CD4-positive, CD25-positive, alpha-beta regulatory T cell (primary cell): ENCODE measurements at regions not wholly inside any gene's neighbourhood (a gene's known extent, or its start where the extent isn't known, plus 50 kb on each side); places are given as distances from the start of the nearest gene placed in this dataset.

Experiments used
- ATAC-seq, 2 donors: fragments of 150-1000 bp; cut with Tn5 transposase; one replicate each; pipeline ENCODE4 v1.10.0; 2021; ENCODE audit warnings: low read depth in 2 of 2, moderate number of reproducible peaks in 2 of 2, moderate library complexity in 1 of 2
- DNase-seq, 3 donors: peaks; one replicate each; pipeline versions ENCODE4 v3.0.0 to v3.0.0-alpha.2; 2012 to 2022; ENCODE audit warnings: mixed read lengths in 1 of 3
- H3K27ac ChIP-seq: one replicate; pipeline ENCODE4 v1.7.0; 2013; ENCODE audit warnings: mild to moderate bottlenecking, low read length; ENCODE audit not compliant: insufficient read depth, poor library complexity, severe bottlenecking
- H3K27me3 ChIP-seq: one replicate; pipeline ENCODE4 v1.7.0; 2013; ENCODE audit warnings: low read length; ENCODE audit not compliant: control insufficient read depth, insufficient read depth
- H3K36me3 ChIP-seq: one replicate; pipeline ENCODE4 v1.7.0; 2013; ENCODE audit warnings: mild to moderate bottlenecking, low read length, moderate library complexity; ENCODE audit not compliant: control insufficient read depth, insufficient read depth
- H3K4me1 ChIP-seq: 2 replicates; pipeline ENCODE4 v1.7.0; 2013; ENCODE audit warnings: mild to moderate bottlenecking, low read length; ENCODE audit not compliant: insufficient read depth, control insufficient read depth, poor library complexity, severe bottlenecking
- H3K4me3 ChIP-seq: one replicate; pipeline ENCODE4 v1.7.0; 2013; ENCODE audit warnings: low read depth, mild to moderate bottlenecking, low read length, moderate library complexity
- H3K9me3 ChIP-seq, 2 experiments: 1 replicate in 1 of 2; 2 replicates in 1 of 2; pipeline ENCODE4 v1.7.0; 2013; ENCODE audit warnings: low read length in 2 of 2, mild to moderate bottlenecking in 1 of 2, moderate library complexity in 1 of 2; ENCODE audit not compliant: control insufficient read depth in 2 of 2
- H3K27ac Mint-ChIP-seq, 3 donors: one replicate each; pipeline ENCODE4 v1.8.0; 2020 to 2022; ENCODE audit warnings: mild to moderate bottlenecking in 3 of 3, mixed read lengths in 3 of 3, moderate library complexity in 2 of 3
- H3K27me3 Mint-ChIP-seq: one replicate; pipeline ENCODE4 v1.8.0; 2022; ENCODE audit warnings: mild to moderate bottlenecking, mixed read lengths
- H3K36me3 Mint-ChIP-seq: one replicate; pipeline ENCODE4 v1.8.0; 2020; ENCODE audit warnings: mixed read lengths
- H3K4me1 Mint-ChIP-seq, 4 donors: one replicate each; pipeline ENCODE4 v1.8.0; 2020 to 2022; ENCODE audit warnings: mixed read lengths in 4 of 4, mild to moderate bottlenecking in 1 of 4
- H3K4me3 Mint-ChIP-seq, 4 donors: one replicate each; pipeline ENCODE4 v1.8.0; 2020 to 2022; ENCODE audit warnings: mild to moderate bottlenecking in 4 of 4, mixed read lengths in 4 of 4, moderate library complexity in 3 of 4
- H3K9me3 Mint-ChIP-seq, 7 donors: one replicate each; pipeline ENCODE4 v1.8.0; 2020 to 2022; ENCODE audit warnings: mixed read lengths in 7 of 7, mild to moderate bottlenecking in 3 of 7, moderate library complexity in 2 of 7

DNA sequence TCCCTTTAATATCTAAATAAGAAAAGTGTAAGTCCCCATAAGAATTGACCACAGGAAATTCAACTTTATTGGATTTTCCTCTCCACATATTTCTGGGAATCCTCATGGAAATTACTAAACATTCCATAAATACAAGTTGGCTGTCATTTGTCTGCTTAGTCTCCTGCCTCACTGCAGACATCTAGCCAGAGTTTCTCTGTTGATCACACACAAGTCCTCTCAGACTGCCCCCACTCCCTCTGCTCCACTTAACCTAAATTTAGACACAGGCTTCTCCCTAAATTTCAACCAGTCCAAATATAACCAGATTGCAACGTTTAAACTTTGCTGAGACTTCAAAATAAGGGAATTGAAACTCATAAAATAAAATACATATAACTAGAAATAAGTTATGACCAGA, 982.1 kb downstream of the DTWD2 start:
- Mint-ChIP-seq H3K27ac (no peak overlapping the region), H3K4me3 (no peak overlapping the region), H3K36me3 (no peaks in the 10 kb centered on the region), H3K27me3 (no peaks in the 10 kb centered on the region), H3K9me3 (peaks cover 0 to 9% (median 3%) of the 10 kb centered on the region in 7 donors), H3K4me1 (no peaks in the 10 kb centered on the region)
- Histone ChIP-seq H3K36me3 (no peaks in the 10 kb centered on the region), H3K9me3 (no peaks in the 10 kb centered on the region), H3K4me3 (no peak overlapping the region), H3K4me1 (no peaks in the 10 kb centered on the region), H3K27me3 (no peaks in the 10 kb centered on the region), H3K27ac (no peak overlapping the region)
- no peak for ATAC-seq
- no peak for DNase-seq

- ATAC-seq (no peak), DNase-seq (no peak)
- Mint-ChIP-seq H3K36me3 (no peaks in the 10 kb centered on the region), H3K4me3 (no peak overlapping the region), H3K4me1 (no peaks in the 10 kb centered on the region), H3K9me3 (peaks cover 0 to 14% (median 4%) of the 10 kb centered on the region in 7 donors), H3K27ac (no peak overlapping the region), H3K27me3 (no peaks in the 10 kb centered on the region)
- Histone ChIP-seq H3K27ac (no peak overlapping the region), H3K4me1 (no peaks in the 10 kb centered on the region), H3K9me3 (no peaks in the 10 kb centered on the region), H3K27me3 (no peaks in the 10 kb centered on the region), H3K36me3 (no peaks in the 10 kb centered on the region), H3K4me3 (no peak overlapping the region)
Measured at GRCh38 chr5:117999939-118000549, 988.3 kb downstream of the DTWD2 start.

DNA sequence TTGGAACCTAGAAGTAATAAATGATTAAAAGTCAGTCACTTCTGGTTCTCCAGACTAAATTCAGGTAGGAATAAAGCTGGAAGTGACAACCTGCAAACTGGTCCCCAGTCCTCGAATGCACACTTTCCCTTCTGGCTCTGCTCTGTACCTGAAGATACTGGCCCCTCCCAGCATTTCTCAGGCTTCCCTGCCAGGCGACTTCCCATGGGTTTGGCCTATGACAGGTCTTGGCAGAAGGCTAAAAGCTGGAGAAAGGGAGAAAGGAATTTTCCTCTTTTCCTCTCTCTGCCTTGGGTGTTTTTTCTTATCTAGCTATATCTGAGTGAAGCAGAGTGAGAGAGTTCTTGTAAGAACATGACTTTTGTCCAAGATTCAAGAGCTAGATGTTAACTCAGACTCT, 1005.7 kb downstream of the DTWD2 start:
- Mint-ChIP-seq H3K9me3 (peaks cover 0 to 8% (median 0%) of the 10 kb centered on the region in 7 donors), H3K27ac (no peak overlapping the region), H3K36me3 (no peaks in the 10 kb centered on the region), H3K4me1 (no peaks in the 10 kb centered on the region), H3K27me3 (no peaks in the 10 kb centered on the region), H3K4me3 (no peak overlapping the region)
- Histone ChIP-seq H3K36me3 (no peaks in the 10 kb centered on the region), H3K9me3 (no peaks in the 10 kb centered on the region), H3K27me3 (no peaks in the 10 kb centered on the region), H3K27ac (no peak overlapping the region), H3K4me3 (no peak overlapping the region), H3K4me1 (no peaks in the 10 kb centered on the region)
- DNase-seq (no peak), ATAC-seq (no peak)

DNA sequence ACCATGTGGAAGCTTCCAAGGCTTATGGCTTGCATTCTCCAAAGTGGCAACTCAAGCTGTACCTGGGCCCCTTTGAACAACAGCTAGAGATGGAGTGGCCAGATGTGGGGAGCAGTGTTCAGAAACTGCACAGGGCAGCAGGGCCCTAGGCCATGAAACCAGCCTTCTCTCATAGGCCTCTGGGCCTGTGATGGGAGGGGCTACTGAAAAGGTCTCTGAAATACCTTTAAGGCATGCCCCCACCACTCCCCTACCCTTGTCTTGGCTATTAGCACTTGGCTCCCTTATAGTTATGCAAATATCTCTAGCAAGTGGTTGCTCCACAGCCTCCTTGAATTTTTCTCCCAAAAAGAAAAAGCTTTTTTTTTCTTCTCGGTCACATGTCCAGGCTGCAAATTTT, 1014.6 kb downstream of the DTWD2 start:
- Histone ChIP-seq H3K4me3 (no peak overlapping the region), H3K27me3 (no peaks in the 10 kb centered on the region), H3K9me3 (no peaks in the 10 kb centered on the region), H3K4me1 (no peaks in the 10 kb centered on the region), H3K27ac (no peak overlapping the region), H3K36me3 (no peaks in the 10 kb centered on the region)
- H3K36me3 Mint-ChIP-seq, result no peaks in the 10 kb centered on the region
- no peak overlapping the region for H3K4me3 Mint-ChIP-seq
- no peaks in the 10 kb centered on the region for H3K4me1 Mint-ChIP-seq
- no peak overlapping the region for H3K27ac Mint-ChIP-seq
- no peak for DNase-seq
- no peak for ATAC-seq
- no peaks in the 10 kb centered on the region for H3K27me3 Mint-ChIP-seq
- peaks cover 0 to 15% (median 4%) of the 10 kb centered on the region in 7 donors for H3K9me3 Mint-ChIP-seq

DNA sequence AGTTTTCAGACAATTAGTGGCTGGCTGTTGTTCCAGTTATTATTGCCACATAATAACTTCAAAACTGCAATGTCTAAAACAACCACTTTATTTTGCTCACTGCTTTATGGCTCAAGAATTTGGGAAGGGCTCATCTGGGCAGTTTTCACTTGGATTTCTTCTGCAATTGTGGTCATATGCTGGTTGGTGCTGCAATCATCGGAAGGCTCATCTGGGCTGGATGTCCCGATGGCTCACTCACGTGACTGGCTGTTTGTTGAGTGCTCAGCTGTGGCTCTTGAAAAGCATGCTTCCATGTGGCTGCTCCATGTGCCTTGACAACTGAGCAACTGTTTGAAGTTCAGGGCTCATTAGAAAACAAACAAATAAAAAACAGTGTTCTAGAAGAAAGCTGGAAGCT, 1032.5 kb downstream of the DTWD2 start:
- Mint-ChIP-seq H3K36me3 (no peaks in the 10 kb centered on the region), H3K4me3 (no peak overlapping the region), H3K27me3 (no peaks in the 10 kb centered on the region), H3K4me1 (no peaks in the 10 kb centered on the region), H3K9me3 (peaks cover 0 to 13% (median 3%) of the 10 kb centered on the region in 7 donors), H3K27ac (no peak overlapping the region)
- Histone ChIP-seq H3K27me3 (no peaks in the 10 kb centered on the region), H3K9me3 (no peaks in the 10 kb centered on the region), H3K27ac (no peak overlapping the region), H3K4me1 (no peaks in the 10 kb centered on the region), H3K4me3 (no peak overlapping the region), H3K36me3 (no peaks in the 10 kb centered on the region)
- DNase-seq (no peak), ATAC-seq (no peak)

- no peak for DNase-seq
- Histone ChIP-seq H3K27ac (no peak overlapping the region), H3K27me3 (no peaks in the 10 kb centered on the region), H3K9me3 (no peaks in the 10 kb centered on the region), H3K36me3 (no peaks in the 10 kb centered on the region), H3K4me1 (no peaks in the 10 kb centered on the region), H3K4me3 (no peak overlapping the region)
- Mint-ChIP-seq H3K9me3 (peaks cover 0 to 12% (median 5%) of the 10 kb centered on the region in 7 donors), H3K4me3 (no peak overlapping the region), H3K27me3 (no peaks in the 10 kb centered on the region), H3K4me1 (no peaks in the 10 kb centered on the region), H3K27ac (no peak overlapping the region), H3K36me3 (no peaks in the 10 kb centered on the region)
- ATAC-seq, result no peak
Measured at GRCh38 chr5:117954331-117954730, 1034.0 kb downstream of the DTWD2 start.

DNA sequence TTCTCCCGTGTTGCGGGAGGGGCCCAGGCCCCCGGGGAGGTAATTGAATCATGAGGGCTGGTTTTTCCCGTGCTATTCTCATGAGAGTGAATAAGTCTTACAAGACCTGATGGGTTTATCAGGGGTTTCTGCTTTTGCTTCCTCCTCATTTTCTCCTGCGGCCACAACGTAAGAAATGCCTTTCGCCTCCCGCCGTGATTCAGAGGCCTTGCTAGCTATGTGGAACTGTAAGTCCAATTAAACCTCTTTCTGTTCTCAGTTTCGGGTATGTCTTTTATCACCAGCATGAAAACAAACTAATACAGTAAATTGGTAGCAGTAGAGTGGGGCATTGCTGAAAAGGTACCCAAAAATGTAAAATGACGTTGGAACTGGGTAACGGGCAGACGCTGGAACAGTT, 1035.1 kb downstream of the DTWD2 start:
- DNase-seq, result no peak
- Histone ChIP-seq H3K27me3 (no peaks in the 10 kb centered on the region), H3K27ac (no peak overlapping the region), H3K4me3 (no peak overlapping the region), H3K4me1 (no peaks in the 10 kb centered on the region), H3K9me3 (no peaks in the 10 kb centered on the region), H3K36me3 (no peaks in the 10 kb centered on the region)
- no peak for ATAC-seq
- H3K27me3 Mint-ChIP-seq, result no peaks in the 10 kb centered on the region
- H3K9me3 Mint-ChIP-seq, result peaks cover 0 to 8% (median 3%) of the 10 kb centered on the region in 7 donors
- H3K36me3 Mint-ChIP-seq, result no peaks in the 10 kb centered on the region
- H3K4me1 Mint-ChIP-seq, result no peaks in the 10 kb centered on the region
- H3K27ac Mint-ChIP-seq, result no peak overlapping the region
- no peak overlapping the region for H3K4me3 Mint-ChIP-seq

DNA sequence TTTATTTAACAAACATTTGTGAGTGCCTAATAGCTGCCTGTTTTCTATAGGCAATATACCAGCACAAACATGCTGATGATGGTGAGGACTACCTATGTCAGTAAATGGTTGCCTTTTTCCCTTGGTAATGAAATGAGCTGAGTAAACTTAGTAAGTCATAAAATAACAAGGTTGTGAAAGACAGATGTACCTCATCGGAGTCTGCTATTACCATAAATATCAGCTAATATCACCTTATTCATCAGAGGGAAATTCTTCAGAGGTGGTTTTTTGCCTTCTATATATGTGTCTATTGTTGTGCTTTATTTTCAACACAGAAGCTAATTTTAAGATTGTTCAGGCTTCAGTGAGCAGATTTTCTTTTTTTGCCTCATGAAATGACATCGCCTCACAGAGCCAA, 1040.5 kb downstream of the DTWD2 start:
- Mint-ChIP-seq H3K27ac (no peak overlapping the region), H3K9me3 (peaks cover 0 to 11% (median 6%) of the 10 kb centered on the region in 7 donors), H3K4me3 (no peak overlapping the region), H3K4me1 (no peaks in the 10 kb centered on the region), H3K27me3 (no peaks in the 10 kb centered on the region), H3K36me3 (no peaks in the 10 kb centered on the region)
- ATAC-seq, result no peak
- H3K4me1 ChIP-seq, result no peaks in the 10 kb centered on the region
- no peak overlapping the region for H3K4me3 ChIP-seq
- DNase-seq, result no peak
- H3K27me3 ChIP-seq, result no peaks in the 10 kb centered on the region
- no peaks in the 10 kb centered on the region for H3K9me3 ChIP-seq
- no peaks in the 10 kb centered on the region for H3K36me3 ChIP-seq
- no peak overlapping the region for H3K27ac ChIP-seq
